Lung (tissue), 11 donors: ENCODE measurements at regions not wholly inside any gene's neighbourhood (a gene's known extent, or its start where the extent isn't known, plus 50 kb on each side); places are given as distances from the start of the nearest gene placed in this dataset.

Experiments used
- ATAC-seq: fragments of 200-7000 bp; cut with Tn5 transposase; one replicate; pipeline ENCODE4 v1.9.1; 2020; ENCODE audit warnings: moderate number of reproducible peaks; ENCODE audit not compliant: insufficient read depth, low FRiP score
- DNase-seq, 3 donors: peaks; one replicate each; pipeline ENCODE4 v3.0.0-alpha.2; 2013 to 2017
- H3K27ac ChIP-seq, 2 donors: one replicate each; pipeline ENCODE4 v1.5.1; 2013; ENCODE audit warnings: mild to moderate bottlenecking in 2 of 2, moderate library complexity in 2 of 2, control low read depth in 1 of 2, inconsistent platforms in 1 of 2, low read depth in 1 of 2, low read length in 1 of 2
- H3K27me3 ChIP-seq, 3 donors: one replicate each; pipeline ENCODE4 v1.5.1; 2013; ENCODE audit warnings: low read length in 2 of 3; ENCODE audit not compliant: control insufficient read depth in 3 of 3, insufficient read depth in 3 of 3
- H3K36me3 ChIP-seq, 4 donors: one replicate each; pipeline ENCODE4 v1.5.1; 2013; ENCODE audit warnings: low read length in 4 of 4, mild to moderate bottlenecking in 1 of 4, moderate library complexity in 1 of 4; ENCODE audit not compliant: control insufficient read depth in 4 of 4, insufficient read depth in 4 of 4
- H3K4me1 ChIP-seq, 5 donors: one replicate each; pipeline ENCODE4 v1.5.1; 2013; ENCODE audit warnings: low read length in 5 of 5, mild to moderate bottlenecking in 2 of 5, moderate library complexity in 1 of 5; ENCODE audit not compliant: control insufficient read depth in 5 of 5, insufficient read depth in 5 of 5
- H3K4me3 ChIP-seq: one replicate; pipeline ENCODE4 v1.5.1; 2013; ENCODE audit warnings: mild to moderate bottlenecking, control low read depth, moderate library complexity
- H3K9ac ChIP-seq, 2 donors: one replicate each; pipeline ENCODE4 v1.5.1; 2013; ENCODE audit warnings: low read length in 2 of 2, control low read depth in 1 of 2; ENCODE audit not compliant: insufficient read depth in 1 of 2
- H3K9me3 ChIP-seq, 4 donors: one replicate each; pipeline ENCODE4 v1.5.1; 2013; ENCODE audit warnings: low read length in 3 of 4, mild to moderate bottlenecking in 1 of 4, moderate library complexity in 1 of 4; ENCODE audit not compliant: control insufficient read depth in 4 of 4, insufficient read depth in 3 of 4
- CTCF ChIP-seq: IDR thresholded peaks from 2 replicates; pipeline ENCODE4 v1.5.1; 2012; ENCODE audit warnings: mild to moderate bottlenecking; ENCODE audit errors: control extremely low read depth, extremely low read depth
- WGBS, 2 donors: extraction: QIAGEN DNeasy Blood & Tissue Kit; methylation state at CpG; one replicate each; pipeline ENCODE4 v1.1.7; 2013; 5-methylcytosine and 5-hydroxymethylcytosine counted together
- donor health status: control.
- donor health status: control.
- donor health status: Bipolar disorder and iron deficiency.
- donor health status: healthy.
- donor health status: DM: yes; HTN: yes; CAD: no.

- Histone ChIP-seq H3K27me3 (no peaks in the 10 kb centered on the region), H3K9ac (no peak overlapping the region), H3K4me3 (no peak overlapping the region), H3K4me1 (peaks cover 0 to 8% (median 0%) of the 10 kb centered on the region in 5 donors), H3K27ac (no peak overlapping the region), H3K9me3 (peaks cover 0 to 2% (median 0%) of the 10 kb centered on the region in 4 donors), H3K36me3 (no peaks in the 10 kb centered on the region)
- 79 to 81% methylated on average over 2 of the region's 2 CpGs for WGBS, 2 donors
- TF ChIP-seq CTCF: no peak
- ATAC-seq: no peak
- no peak for DNase-seq
Measured at GRCh38 chr6:4670824-4671409, 105.3 kb upstream of the CDYL start.

- Histone ChIP-seq H3K36me3 (no peaks in the 10 kb centered on the region), H3K4me1 (peaks cover 0 to 8% (median 0%) of the 10 kb centered on the region in 5 donors), H3K9me3 (peaks cover 0 to 2% (median 0%) of the 10 kb centered on the region in 4 donors), H3K4me3 (no peak overlapping the region), H3K27me3 (no peaks in the 10 kb centered on the region), H3K9ac (no peak overlapping the region), H3K27ac (no peak overlapping the region)
- 84 to 86% methylated on average over 10 of the region's 10 CpGs for WGBS, 2 donors
- no peak for TF ChIP-seq CTCF
- DNase-seq (peak; percentile 55 to 78 (median 75)), ATAC-seq (no peak)
Measured at GRCh38 chr6:4670290-4670689, 105.9 kb upstream of the CDYL start.

- no peaks in the 10 kb centered on the region for H3K36me3 ChIP-seq
- H3K4me1 ChIP-seq: peaks cover 0 to 8% (median 0%) of the 10 kb centered on the region in 5 donors
- no peaks in the 10 kb centered on the region for H3K27me3 ChIP-seq
- DNase-seq (no peak), ATAC-seq (no peak)
- WGBS, 2 donors: 85 to 86% methylated on average over 10 of the region's 10 CpGs
- H3K27ac ChIP-seq: no peak overlapping the region
- H3K9ac ChIP-seq: no peak overlapping the region
- peaks cover 0 to 2% (median 0%) of the 10 kb centered on the region in 4 donors for H3K9me3 ChIP-seq
- no peak for TF ChIP-seq CTCF
- no peak overlapping the region for H3K4me3 ChIP-seq
Measured at GRCh38 chr6:4668271-4669179, 107.7 kb upstream of the CDYL start.
